Left forelimb (tissue), 1 donor: ENCODE measurements at regions not wholly inside any gene's neighbourhood (a gene's known extent, or its start where the extent isn't known, plus 50 kb on each side); places are given as distances from the start of the nearest gene placed in this dataset.
"Not testable (repeated sequence)": the region's sequence is repeated elsewhere in the genome, so short reads cannot be mapped to it uniquely, and the experiment has no call there.

ENCODE experiments used
- DNase-seq: peaks from one replicate; pipeline ENCODE4 v3.0.0-alpha.2; 2018; ENCODE audit warnings: low spot score

DNA sequence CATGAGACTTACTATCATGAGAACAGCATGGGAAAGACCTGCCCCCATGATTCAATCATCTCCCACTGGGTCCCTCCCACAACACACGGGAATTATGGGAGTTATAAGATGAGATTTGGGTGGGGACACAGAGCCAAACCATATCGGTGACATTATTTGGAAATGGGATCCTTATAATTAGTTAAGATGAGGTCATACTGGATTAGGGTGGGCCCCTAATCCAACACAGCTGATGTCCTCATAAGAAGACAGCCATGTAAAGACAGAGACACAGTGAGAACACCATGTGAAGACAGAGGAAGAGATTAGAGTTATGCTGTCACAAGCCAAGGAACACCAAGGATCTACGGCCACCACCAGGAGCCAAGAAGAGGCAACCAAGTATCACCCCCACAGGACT is 161.7 kb downstream of the SPTSSA start:
- no peak for DNase-seq

DNA sequence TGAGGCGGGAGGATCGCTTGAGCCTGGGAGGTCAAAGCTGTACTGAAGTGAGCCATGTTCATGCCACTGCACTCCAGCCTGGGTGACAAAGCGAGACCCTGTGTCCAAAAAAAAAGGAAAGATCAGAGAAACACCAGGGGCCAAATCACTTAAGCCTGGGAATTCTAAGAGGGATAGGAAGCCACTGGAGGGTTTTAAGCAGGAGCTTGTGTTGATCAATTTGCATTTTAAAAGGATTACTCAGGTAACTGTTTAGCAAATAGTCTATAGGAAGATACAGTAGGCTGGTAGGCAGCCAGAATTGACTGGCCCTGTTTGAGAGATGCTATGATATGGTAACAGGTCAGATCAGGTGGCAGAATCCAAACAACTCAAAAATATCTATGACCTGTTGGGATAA is 162.7 kb downstream of the SPTSSA start:
- no peak for DNase-seq

DNA sequence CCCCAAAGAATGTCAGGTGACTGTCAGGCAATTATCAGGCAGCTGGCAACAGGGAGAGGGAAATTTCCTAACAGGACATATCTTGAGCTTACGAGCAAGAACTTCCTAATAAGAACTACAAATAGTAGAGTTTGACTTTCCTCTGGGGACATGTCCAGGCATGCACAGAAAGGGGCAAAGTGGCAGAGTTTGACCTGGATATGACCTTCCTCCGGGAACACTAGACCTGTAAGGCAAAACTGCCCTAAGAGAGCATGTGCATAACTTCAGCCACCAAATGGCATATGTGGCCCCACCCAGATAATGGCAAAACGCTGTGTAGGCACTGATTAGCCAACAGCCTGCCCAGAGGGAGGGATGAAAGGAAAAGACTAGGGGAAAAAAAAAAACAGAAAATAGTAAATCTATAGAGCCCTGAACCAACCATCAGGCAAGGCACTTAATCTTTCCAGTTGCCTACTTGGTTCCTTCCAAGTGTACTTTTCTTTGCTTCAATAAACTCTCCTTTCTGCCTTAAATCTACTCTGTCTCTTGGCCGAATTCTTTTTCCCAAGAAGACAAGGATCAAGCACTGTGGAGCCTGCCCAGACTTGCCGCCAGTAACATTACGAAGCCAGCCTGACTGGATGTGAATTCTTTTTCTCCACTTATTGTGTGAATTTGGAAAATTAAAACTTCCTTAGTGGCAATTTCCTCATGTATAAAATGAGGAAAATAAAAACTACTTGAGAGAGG is 164.1 kb downstream of the SPTSSA start:
- DNase-seq, result no peak

DNA sequence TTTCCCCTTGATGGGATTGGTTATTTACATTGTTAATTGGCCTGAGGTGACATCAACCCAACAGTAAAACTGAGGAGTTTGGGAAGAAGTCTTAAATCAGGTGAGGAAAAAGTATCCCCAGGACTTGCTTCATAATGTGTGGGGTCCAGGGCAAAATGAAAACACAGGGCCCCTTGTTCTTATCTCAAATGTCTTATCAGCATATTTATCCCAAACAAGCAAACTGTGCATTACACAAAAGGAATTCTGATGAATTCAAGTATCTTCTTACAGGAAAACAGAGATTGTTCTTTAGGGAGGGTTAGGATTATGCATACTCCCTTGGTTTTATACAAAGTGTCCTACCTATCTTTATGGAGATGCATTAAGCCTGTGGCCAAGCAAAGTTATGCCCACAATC is 178.4 kb downstream of the SPTSSA start:
- DNase-seq, result no peak

DNA sequence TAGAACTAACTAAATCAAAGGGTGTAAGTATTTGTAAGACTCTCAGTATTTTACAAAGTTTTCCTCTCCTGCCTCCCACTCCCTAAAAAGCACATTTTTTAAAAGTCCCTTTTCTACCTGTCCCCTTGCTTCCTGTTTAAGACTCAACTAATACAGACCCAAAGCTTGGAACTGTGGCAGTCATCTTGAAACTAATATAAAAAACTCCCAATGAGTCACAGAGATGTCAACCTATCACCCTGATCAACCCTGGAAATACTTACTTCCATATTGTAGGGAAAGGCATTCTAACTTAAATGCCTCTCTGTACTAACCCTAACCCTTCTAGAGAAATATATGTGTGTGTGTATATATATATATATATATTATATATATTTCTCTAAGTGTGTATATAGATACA is 184.8 kb downstream of the SPTSSA start:
- DNase-seq, result no peak

DNA sequence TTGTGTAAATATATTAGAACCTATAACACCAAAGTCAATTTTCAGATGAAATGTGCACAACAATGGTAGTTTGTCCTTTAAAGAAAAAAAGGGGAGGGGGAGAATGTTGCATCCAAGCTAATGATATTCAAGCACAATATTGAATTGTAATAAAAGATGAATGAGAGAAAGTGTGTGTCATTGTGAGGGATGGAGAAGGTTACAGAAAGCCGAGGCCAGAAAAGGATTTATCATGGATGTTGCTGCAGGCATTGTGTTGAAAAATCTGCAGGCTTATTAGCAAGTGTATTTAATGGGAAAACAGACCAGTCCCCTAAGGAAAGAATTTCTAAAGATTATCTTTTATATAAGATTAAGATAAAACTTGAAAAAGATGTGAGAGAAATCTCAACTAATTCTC is 186.5 kb downstream of the SPTSSA start:
- no peak for DNase-seq

DNA sequence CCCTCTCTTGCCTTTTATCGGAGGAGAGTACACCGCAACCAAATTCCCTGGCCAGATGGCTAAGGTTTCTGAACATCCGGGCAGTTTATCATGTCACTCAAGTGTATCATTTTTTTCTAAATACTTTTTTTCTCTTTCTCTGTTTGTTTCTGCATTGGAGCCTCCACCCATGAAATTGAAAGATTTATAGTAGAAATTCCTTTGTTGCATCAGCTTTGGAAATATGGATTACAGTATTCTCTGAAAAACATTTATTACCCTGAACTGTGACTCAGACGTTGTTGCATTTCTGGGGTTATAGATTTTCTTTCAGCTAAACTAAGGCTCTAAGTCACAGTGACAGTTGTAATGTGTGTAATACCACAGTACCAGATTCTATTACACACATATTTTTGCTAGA is 187.0 kb downstream of the SPTSSA start:
- DNase-seq, result no peak

DNA sequence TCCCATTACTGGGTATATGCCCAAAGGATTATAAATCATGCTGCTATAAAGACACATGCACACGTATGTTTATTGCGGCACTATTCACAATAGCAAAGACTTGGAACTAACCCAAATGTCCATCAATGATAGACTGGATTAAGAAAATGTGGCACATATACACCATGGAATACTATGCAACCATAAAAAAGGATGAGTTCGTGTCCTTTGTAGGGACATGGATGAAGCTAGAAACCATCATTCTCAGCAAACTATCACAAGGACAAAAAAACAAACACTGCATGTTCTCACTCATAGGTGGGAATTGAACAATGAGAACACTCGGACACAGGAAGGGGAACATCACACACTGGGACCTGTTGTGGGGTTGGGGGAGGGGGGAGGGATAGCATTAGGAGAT is 188.3 kb downstream of the SPTSSA start:
- not testable (repeated sequence) for DNase-seq

DNA sequence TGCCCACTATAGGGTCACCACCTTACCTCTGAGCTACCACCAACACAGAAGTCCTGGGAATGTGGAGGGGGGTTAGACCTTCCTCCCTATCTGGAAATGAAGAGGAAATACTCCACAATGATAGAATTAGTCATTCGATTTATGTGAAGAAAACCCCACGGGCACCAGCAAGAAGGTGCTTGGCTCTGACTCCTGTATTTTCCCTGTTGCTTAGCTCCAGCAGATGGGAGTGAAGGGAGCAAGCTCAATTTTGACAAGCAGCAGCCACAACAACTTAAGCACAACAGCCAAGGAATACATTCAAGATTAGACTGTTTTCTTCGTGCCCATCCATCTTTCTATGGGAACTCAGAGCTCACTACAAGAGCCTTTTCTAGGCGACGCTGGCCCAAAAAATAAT is 191.7 kb downstream of the SPTSSA start:
- no peak for DNase-seq

DNA sequence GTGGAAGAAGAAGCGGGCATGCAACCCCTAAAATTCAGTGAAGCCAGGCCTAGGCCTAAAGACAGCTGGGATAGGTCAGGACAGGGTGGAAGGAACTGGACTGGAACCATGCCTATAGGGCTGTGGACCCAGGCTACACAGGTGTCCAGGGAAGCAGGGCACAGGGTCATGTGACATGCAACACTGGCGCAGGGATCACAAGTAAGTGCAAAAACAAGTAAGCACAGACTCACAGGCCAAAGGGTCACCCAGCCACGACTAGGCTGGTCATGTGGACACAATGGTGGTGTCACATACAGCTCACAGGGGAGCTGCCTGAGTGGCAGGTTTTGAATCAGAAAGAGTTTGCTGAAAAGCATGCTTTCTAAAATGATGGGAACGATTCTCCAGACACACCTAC is 195.7 kb downstream of the SPTSSA start:
- no peak for DNase-seq

DNA sequence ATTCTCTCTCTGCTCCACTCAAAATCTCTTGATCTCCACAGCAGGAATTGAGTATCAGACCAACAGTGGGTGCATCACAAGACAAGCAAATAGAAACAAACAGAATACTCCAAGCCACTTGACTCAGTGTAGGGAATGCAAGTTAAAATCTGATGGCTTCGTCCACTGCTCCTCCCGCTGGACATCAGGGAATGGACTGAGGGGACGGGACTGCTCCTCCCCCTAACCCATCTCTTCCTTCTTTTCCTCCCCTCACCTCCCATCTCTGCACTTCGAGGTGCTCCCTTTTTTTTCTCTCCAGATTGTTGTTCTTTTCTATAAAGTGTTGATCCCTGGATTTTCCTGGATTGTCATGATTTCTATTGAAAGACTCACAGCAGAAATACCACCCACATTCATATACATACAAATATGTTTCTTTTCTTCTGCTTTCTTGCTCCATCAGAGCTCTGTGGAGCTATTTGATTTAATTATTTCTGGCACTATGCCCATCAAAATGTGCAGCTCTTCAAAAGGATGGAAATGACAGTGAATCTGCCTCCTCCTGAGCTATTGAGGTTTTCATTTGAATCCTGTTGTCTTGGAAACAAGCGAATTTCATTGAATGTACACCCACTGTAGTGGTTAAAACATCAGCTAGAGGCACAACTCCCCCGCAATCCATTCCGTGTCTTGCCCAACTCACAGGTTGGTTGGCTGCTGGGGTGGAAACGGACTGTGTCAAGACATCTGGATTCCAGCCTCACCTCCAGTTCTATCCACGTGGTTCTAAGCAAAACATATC is 199.7 kb downstream of the SPTSSA start:
- DNase-seq, result no peak

DNA sequence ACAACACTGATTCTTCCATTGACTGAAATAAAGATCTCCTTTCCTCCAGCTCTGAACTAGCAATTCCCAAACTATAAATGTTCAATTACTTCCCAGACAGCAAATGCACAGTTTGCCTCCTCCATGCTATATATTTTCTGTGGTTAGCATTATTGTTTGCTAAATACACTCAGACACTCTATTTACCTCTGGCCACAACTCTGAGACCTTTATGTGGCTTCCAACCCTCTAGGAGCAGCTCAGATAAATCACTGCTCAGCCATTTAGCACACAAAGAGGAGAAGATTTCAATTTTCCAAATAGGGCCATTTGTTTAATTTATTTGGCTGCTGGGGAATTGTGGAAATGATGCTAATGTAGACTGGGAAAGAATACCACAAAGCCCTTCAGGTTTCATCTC is 202.0 kb downstream of the SPTSSA start:
- DNase-seq, result no peak

DNA sequence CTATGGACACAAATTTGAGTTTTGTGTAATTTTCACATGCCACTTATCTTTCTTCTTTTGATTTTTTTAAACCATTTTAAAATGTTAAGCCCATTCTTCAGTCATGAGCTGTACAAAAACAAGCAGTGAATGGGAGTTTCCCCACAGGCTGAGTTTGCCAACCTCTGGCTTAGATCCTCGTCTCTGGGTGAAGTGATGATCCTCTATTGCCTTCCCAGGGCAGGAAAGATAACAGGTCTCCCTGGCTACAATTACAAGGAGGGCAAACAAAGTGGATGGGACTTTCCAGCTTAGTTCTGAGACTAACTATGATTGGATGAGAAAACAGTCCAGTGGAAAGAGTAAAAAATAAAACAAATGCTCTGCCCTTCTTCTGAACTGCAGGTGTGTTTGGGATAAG is 203.7 kb downstream of the SPTSSA start:
- DNase-seq, result no peak

DNA sequence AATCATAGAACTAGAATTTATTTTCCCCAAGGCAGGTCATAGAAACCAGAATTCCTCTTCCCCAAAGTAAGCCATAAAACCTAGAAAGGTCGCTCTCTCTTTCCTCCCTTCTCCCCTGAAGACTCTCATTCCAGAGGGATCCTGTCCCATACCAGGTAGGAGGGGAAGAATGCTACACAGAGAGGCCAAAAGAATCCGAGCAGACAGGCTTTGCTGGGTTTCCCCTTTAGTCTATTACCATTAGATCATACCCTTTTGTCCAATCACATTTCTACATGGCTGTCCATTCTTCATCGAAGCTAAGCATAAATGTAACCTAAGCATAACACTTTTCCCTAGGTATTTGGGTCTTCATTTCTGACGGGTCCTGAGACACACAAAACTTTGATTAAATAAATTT is 204.5 kb downstream of the SPTSSA start:
- no peak for DNase-seq

DNA sequence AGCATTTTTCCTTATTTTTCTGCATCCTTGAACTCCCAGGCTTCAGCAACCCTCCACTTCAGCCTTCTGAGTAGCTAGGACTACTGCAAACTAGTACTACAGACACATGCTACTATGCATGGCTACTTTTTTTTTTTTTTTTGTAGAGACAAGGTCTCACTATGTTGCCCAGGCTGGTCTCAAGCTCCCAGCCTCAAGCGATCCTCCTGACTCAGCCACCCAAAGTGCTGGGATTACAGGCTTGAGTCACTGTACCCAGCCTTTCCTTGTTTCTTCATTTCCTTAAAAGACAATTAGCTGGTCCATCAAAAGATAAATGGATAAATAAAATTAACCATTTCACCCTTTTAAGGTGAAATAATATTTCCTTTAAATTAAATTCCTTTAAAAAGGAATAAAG is 205.8 kb downstream of the SPTSSA start:
- no peak for DNase-seq

DNA sequence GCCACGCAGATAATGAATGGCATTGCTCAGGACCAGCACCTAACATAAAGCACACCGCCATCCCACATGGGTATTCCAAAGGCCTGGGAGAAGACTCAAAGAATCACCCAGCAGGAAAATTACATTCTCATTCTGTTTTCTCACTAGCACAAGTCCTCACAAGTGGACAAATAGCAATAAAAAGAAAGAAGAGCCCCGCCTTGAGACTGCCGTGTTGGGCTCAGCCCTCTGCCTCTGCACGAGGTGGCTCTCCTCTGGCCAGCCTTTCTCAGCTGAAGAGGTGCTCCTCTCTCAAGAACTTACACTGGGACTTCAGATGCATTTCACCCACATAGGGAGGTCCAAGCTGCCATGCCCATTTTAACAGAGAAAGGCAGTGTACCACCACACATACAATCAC is 207.5 kb downstream of the SPTSSA start:
- DNase-seq, result no peak

DNA sequence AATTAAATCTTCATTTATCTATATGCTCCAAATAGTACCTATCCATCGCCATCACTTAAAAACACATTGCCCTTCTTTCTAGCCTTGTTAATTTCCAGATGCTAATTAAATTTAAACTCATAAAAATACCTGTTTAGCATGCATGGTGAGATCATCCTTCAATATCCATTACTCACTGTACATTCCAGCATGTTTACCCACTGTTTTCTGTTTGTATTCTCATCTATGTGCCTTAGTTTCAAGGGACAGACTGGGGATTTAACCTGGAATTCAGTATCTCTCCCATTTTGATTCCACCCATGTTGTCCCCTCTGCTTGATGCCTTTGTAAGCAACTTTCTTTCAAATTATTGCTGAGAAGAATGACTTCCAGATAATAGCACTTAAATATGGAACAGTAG is 208.0 kb downstream of the SPTSSA start:
- no peak for DNase-seq

DNA sequence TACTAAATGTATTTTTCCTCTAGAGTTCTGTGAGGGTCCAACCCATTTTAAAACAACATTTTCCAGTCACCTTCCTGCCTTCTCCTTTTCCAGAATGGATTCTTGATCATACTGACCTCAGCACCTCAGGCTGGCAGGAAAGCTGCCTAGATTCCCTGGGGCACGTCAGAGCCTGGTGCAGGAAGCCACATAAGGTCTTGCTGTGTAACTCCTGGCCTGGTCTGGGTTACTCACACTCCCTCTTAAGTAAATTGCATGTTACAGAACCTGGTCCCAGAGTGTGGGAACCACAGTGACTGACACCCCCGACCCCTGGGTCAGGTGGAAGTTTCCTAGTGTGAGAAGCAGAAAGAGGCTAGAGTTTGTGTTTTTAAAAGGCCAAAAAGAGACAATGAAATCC is 209.8 kb downstream of the SPTSSA start:
- DNase-seq, result no peak

DNA sequence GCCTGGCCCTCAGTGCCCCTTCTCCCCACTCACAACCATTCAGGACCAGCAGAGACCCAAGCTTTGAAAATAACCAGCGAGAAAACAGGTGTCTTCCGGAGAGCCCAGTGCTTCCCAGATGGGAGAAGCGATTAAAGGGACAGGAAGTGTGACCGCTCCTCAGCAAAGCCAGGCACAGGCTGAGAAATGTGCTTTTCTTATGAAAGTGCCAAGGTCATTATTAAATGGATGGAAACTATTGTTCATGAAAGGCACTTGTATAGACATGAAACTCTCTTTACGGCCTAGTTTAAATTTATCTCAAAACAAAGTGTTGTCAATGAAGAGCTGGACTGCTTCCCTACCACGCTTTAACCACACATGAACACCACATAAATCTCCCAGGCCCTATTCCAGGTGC is 210.4 kb downstream of the SPTSSA start:
- DNase-seq, result no peak

DNA sequence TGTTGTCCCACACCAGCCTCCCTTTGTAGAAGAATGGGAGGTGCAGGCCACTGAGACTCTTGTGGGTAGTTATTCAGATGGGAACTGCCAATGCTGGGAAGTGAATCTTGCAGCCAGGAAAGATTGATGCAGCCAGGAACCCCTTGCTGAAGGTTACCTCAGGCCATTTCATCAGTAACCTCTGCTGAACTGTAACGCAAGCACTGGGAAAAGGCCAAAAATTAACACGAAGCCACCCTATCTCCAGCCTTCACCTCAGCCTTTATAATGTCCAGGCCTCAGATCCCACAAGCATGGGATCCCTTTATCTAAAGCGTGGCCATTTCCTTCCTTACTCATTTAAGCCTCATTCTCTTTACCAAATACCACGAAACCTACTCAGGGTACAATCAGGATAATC is 211.1 kb downstream of the SPTSSA start:
- DNase-seq, result no peak

DNA sequence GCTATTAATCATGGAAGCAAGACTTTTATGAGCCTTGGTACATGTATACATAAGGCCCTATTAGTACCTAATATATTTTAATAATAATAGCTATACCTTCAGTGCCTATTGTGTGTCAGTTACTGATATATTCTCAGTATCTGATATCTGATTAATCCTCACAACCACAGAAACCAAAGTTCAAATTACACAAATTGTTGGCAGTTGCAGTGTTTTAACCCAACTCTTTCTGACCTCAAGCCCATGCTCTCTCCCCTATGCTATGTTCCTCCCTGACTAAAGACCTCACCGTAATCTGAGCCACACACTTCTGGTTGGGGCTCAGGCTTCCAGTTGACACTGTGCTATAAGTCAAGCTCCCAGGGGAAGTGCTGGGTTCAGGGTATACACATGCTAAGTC is 214.4 kb downstream of the SPTSSA start:
- DNase-seq, result no peak

DNA sequence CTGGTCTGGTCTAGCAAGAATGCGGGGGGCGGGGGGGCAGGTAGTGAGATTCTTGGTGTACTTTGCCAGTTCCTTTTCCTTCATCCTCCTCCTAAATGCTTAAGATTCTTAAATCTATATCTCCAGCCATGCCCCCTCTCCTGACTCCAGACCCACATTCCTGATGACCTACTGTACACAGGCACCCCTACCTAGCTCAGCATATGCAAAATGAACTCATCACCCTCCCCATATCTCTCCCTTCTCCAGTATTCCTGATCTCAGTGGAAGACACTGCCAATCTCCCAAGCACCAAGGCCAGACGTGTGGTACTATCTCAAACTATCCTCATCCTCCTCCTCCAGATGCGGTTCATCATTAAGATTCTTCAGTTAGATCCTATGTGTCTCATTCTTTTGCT is 215.8 kb downstream of the SPTSSA start:
- DNase-seq, result no peak

DNA sequence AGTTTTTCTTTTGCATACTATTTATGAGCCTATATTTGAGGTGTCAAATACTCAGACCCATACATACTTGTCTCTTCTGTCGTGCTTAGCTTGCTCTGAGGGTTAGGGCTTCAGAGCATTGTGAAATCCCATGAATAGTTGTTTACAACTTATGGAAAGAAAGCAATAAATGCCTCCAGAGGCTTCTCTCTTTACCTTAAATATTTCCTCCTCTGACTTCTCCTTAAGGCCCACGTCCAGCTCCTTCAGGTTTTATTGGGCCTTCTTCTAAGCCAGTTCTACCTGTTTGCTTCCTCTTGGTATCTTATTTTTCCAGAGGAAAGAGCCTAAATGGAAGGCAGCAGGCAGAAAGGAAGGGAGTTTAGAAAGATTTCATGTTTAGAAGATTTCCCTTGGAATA is 218.6 kb downstream of the SPTSSA start:
- no peak for DNase-seq

DNA sequence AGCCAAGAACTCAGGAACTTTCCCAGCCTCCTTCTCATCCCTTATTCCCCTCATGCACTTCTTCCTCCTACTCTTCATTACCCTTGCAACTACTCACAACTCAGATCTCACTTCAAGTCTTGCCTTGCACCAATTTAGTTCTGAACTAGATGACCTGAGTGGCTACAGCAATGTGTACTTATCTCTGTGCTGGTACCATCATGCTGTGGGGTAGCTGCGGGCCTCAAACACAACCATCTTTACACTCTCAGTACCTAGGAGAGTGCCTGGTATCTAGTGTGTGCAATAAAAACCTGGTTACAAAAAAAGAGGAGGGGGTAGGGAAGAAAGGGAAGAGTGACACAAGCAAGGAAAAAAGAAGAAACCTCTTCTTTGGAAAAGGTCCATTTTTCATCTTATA is 219.0 kb downstream of the SPTSSA start:
- DNase-seq, result no peak
